AG04450 (cell line): ENCODE measurements at regions not wholly inside any gene's neighbourhood (a gene's known extent, or its start where the extent isn't known, plus 50 kb on each side); places are given as distances from the start of the nearest gene placed in this dataset.

Experiments
- CTCF ChIA-PET: fragments of 300-600, 350-600 bp; formaldehyde crosslinking; extraction: SDS; loops from one replicate; lab custom pipeline; 2022; ENCODE audit warnings: antibody characterized with exemption, inconsistent platforms; lab: Charles Lee
- POLR2A ChIA-PET: fragments of 350-600 bp; formaldehyde crosslinking; extraction: SDS; loops from one replicate; lab custom pipeline; 2021; ENCODE audit warnings: antibody characterized with exemption, inconsistent platforms; lab: Yijun Ruan, JAX
- DNase-seq: peaks from one replicate; pipeline ENCODE4 v3.0.0-alpha.2; 2011; ENCODE audit warnings: low read depth, low spot score
- H3K27ac ChIP-seq: one replicate; pipeline ENCODE4 v1.5.1; 2012; ENCODE audit warnings: low read depth, low read length, control low read depth
- H3K27me3 ChIP-seq: one replicate; pipeline ENCODE4 v1.6.0; 2012; ENCODE audit warnings: low read length; ENCODE audit not compliant: control insufficient read depth, insufficient read depth
- H3K4me3 ChIP-seq: 2 replicates; pipeline ENCODE4 v1.5.1; 2011; ENCODE audit warnings: mild to moderate bottlenecking, low read depth, low read length, control low read depth
- H3K9me3 ChIP-seq: 2 replicates; pipeline ENCODE4 v1.5.1; 2012; ENCODE audit warnings: low read length; ENCODE audit not compliant: control insufficient read depth, insufficient read depth
- TF ChIP-seq, protein P1 (sequence below): IDR thresholded peaks from 2 replicates; pipeline ENCODE4 v1.5.1; 2011; ENCODE audit warnings: low read depth, low read length, control low read depth, inconsistent platforms

DNA sequence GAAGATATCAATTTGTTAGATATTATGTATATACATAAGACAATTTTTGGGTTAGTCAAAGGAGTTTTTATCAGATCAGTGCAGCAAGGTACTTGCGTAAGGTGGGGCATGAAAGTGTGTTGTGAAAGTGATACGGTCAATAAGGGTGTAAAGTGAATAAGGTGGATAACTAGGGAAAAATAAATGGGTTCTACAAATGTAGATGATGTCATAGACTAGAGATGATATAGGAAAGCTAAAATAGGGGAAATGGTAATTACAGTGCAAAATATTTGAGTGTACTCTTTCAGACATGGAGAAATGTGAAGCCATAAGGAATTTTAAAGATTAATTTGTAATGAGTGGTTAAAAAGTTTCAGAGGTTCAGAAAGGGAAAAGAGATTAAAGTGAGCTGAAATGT lies 180.6 kb upstream of the KHDRBS2 start:
- Histone ChIP-seq H3K27ac (no peak overlapping the region), H3K9me3 (no peaks in the 10 kb centered on the region), H3K27me3 (no peaks in the 10 kb centered on the region), H3K4me3 (no peak overlapping the region)
- ChIA-PET POLR2A (no interaction called here), CTCF (interaction anchor here (0.6 kb wide), 1 partner anchor 1273 kb away, joined by 3 read pairs; no protein-coding TSS in a partner anchor)
- no peak for DNase-seq
- TF ChIP-seq, protein P1, sequence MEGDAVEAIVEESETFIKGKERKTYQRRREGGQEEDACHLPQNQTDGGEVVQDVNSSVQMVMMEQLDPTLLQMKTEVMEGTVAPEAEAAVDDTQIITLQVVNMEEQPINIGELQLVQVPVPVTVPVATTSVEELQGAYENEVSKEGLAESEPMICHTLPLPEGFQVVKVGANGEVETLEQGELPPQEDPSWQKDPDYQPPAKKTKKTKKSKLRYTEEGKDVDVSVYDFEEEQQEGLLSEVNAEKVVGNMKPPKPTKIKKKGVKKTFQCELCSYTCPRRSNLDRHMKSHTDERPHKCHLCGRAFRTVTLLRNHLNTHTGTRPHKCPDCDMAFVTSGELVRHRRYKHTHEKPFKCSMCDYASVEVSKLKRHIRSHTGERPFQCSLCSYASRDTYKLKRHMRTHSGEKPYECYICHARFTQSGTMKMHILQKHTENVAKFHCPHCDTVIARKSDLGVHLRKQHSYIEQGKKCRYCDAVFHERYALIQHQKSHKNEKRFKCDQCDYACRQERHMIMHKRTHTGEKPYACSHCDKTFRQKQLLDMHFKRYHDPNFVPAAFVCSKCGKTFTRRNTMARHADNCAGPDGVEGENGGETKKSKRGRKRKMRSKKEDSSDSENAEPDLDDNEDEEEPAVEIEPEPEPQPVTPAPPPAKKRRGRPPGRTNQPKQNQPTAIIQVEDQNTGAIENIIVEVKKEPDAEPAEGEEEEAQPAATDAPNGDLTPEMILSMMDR, result no peak

DNA sequence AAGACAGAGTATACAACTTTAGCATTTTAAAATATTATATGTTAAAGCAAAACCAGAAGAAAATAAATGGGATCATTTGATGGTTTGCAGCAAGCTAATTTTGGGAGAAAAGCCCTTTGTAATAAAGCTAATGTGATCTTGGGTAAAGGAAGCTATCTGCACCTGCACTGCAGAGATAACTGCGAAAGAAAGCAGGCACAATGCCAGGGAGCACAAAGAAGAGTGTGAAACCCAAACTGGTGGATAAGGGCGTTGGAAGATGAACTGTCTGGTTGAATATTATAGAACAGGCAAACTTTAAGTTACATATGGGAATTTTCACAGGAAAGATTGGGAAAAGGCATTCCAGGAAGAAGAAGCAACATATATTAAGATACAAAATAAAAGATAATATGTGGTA lies 179.2 kb upstream of the KHDRBS2 start:
- POLR2A ChIA-PET, result no interaction called here
- DNase-seq, result no peak
- CTCF ChIA-PET, result no interaction called here

DNA sequence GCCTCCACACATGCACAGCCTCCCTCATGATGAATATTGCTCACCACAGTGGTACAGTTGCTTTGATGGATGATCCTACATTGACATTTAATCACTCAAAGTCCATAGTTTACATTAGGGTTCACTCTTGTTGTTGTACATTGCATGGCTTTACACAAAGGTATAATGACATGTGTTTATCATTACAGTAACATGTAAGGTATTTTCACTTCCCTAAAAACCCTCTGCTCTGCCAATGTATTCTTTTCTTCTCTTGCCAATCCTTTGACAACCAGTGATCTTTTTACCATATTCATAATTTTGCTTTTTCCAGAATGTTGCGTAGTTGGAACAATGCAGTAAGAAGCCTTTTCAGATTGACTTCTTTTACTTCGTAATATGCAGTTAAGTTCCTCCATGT lies 166.6 kb upstream of the KHDRBS2 start:
- Histone ChIP-seq H3K4me3 (no peak overlapping the region), H3K27ac (no peak overlapping the region), H3K9me3 (no peaks in the 10 kb centered on the region; the same call in 1 of the 2 replicates), H3K27me3 (no peaks in the 10 kb centered on the region)
- no peak for DNase-seq
- TF ChIP-seq, protein P1, result no peak
- CTCF ChIA-PET, result no interaction called here
- POLR2A ChIA-PET, result no interaction called here

More for the DNA sequence above, 179.2 kb upstream of the KHDRBS2 start:
- no peak overlapping the region for H3K4me3 ChIP-seq
- H3K27me3 ChIP-seq, result no peaks in the 10 kb centered on the region
- H3K27ac ChIP-seq, result no peak overlapping the region
- TF ChIP-seq, protein P1, result no peak
- no peaks in the 10 kb centered on the region for H3K9me3 ChIP-seq

DNA sequence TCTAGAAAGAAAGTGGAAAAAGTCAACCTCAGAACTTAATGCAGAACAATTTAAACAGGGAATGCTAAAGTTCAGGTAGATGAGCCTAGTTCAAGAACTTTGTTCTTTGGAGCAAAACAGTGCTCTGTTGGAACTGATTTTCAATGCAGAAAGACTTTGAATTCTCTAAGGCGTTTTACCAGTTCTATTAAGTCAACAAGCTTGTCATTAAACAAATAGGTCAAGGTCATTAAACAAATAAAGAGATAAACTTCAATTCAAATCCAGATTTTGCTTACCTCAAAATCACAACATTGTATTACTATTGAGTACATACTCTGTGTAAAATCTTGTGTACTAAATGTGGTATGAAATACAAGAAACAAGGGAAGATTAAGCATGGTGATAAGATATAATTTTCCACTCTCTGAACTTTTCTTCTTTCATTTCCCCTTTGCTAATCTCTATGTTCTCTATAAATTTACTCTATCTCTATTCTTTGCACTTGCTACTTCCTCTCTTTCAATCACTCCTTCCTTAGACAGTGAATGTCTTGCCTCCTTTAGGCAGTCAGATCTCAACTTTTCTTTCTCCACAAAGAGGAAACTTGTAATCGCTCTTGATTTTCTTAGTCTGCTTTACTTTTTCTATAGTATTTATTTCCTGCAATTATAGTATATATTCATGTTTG lies 160.8 kb upstream of the KHDRBS2 start:
- Histone ChIP-seq H3K27me3 (no peaks in the 10 kb centered on the region), H3K9me3 (peaks cover 7% of the 10 kb centered on the region), H3K27ac (no peak overlapping the region), H3K4me3 (no peak overlapping the region)
- POLR2A ChIA-PET, result no interaction called here
- CTCF ChIA-PET, result no interaction called here
- TF ChIP-seq, protein P1, result no peak
- no peak for DNase-seq

DNA sequence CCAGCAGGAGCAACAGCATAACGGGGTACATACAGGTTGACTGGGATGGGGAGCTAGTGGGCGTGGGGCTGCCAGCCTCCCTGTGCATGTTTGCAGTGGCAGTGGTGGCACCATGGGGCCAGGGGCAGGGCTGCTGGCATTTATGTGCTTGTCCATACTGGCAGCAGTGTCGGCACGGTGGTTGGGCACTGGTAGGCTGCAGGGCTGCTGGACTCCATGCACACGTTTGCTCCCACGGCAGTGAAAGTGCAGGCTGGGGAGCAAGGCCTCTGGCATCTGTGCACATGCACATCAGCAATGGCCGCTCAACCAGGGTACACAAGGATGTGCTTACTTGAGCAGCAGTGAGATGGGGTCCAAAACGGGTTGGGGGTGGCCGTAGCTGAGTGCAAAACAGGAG lies 159.5 kb upstream of the KHDRBS2 start:
- ChIA-PET CTCF (no interaction called here), POLR2A (no interaction called here)
- no peak overlapping the region for H3K4me3 ChIP-seq
- H3K27ac ChIP-seq, result no peak overlapping the region
- DNase-seq, result no peak
- TF ChIP-seq, protein P1, result no peak
- peaks cover 16% of the 10 kb centered on the region for H3K9me3 ChIP-seq
- H3K27me3 ChIP-seq, result no peaks in the 10 kb centered on the region
